GM12872 (cell line): ENCODE measurements at regions not wholly inside any gene's neighbourhood (a gene's known extent, or its start where the extent isn't known, plus 50 kb on each side); places are given as distances from the start of the nearest gene placed in this dataset.

Source experiments
- TF ChIP-seq, protein P1 (sequence below): IDR thresholded peaks from 3 replicates; pipeline ENCODE4 v1.5.1; 2011; ENCODE audit warnings: low read depth, mild to moderate bottlenecking, low read length, moderate library complexity; ENCODE audit not compliant: insufficient read depth

DNA sequence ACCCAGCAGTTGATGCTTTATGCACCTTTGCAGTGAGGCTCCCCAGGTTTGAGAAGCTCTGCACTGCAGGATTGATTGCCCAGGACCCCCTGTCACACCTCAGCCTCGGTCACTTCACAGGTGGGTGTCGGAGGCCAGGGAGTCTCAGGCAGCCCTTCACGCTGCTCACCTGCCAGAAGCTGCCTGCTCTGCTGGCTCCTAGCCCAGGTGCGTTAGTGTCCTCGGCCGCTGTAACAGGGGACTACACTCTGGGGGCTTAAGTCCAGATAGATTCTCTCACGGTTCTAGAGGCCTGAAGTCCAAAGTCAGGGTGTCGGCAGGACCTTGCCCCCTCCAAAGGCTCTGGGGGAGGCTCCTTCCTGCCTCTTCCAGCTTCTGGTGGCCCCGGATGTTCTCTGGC lies 79.9 kb downstream of the CPZ start:
- TF ChIP-seq, protein P1, sequence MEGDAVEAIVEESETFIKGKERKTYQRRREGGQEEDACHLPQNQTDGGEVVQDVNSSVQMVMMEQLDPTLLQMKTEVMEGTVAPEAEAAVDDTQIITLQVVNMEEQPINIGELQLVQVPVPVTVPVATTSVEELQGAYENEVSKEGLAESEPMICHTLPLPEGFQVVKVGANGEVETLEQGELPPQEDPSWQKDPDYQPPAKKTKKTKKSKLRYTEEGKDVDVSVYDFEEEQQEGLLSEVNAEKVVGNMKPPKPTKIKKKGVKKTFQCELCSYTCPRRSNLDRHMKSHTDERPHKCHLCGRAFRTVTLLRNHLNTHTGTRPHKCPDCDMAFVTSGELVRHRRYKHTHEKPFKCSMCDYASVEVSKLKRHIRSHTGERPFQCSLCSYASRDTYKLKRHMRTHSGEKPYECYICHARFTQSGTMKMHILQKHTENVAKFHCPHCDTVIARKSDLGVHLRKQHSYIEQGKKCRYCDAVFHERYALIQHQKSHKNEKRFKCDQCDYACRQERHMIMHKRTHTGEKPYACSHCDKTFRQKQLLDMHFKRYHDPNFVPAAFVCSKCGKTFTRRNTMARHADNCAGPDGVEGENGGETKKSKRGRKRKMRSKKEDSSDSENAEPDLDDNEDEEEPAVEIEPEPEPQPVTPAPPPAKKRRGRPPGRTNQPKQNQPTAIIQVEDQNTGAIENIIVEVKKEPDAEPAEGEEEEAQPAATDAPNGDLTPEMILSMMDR = no peak

DNA sequence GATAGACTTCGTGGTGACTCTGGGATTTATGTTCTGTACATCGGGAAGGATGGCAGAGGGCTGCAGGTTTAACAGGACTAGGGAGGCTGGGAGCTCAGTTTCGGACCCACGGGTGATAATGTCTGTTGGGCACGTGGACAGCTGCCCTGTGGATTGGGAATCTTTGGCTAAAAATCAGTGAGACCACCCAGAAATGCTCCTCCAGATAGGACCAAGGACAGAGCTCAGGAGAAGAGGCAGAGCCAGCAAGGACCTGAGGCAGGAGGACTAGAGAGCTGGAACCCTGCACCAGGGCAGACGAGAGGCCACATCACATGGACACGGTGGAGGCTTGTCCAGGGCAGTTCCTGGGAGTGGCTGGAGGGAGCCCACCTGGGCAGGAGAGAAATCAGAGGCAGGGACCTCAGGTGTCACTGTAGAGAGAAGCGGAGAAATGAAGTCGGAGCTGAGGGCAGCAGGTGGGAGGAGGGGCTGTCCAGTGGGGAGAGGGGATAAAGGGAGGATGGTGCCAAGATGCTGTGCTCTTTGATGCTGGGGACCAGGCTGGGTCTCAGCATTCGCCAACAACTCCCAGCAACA lies 79.2 kb downstream of the CPZ start:
- TF ChIP-seq, protein P1 = no peak
